Stimulated activated CD4-positive, alpha-beta T cell treated with anti-CD3 and anti-CD28 coated beads, Interleukin-12 subunit alpha, Interleukin-12 subunit beta, amount 100 ng/mL, for 24 hours (primary cell): ENCODE measurements at regions not wholly inside any gene's neighbourhood (a gene's known extent, or its start where the extent isn't known, plus 50 kb on each side); places are given as distances from the start of the nearest gene placed in this dataset.

Experiments
- DNase-seq, 2 experiments: peaks; one replicate each; pipeline ENCODE4 v3.0.0-alpha.2; 2020; ENCODE audit warnings: low read depth in 2 of 2

DNA sequence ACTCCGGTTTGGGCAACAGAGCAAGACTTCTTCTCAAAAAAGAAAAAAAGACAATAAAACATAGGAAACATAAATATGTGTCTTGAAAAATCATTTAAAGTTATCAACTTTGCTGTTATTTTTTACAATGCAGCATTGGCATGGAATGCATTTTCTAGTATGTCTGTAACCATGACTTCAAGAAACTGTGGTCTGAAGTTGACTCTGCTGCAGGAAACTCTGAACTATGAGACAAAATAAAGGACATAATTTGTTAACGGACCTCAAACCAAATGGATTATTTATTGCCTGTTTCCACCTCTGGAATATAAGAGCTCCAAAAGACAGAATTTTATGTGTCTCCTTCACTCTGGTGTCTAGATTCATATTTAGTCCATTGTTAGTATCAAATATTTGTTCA is 79.1 kb downstream of the TRIB2 start:
- DNase-seq = no peak

DNA sequence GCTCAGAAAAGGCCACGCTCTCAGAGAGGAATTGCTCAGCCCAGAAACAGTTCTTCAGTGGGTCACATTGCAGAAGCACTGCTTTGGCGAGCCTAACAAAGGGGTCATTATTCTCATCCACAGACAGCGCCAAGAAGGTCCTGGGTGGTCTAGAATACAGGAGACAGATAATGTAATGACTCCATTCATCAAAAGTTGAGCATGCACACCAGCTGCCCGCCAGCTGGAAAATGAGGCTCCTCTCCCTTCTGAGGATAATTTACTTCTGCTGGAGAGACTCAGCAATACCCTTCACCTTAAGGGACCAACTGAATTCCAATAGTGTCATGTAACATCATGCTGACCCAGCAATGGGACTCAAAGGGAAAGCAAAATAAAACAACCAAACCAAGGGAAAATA is 79.9 kb downstream of the TRIB2 start:
- no peak for DNase-seq

DNA sequence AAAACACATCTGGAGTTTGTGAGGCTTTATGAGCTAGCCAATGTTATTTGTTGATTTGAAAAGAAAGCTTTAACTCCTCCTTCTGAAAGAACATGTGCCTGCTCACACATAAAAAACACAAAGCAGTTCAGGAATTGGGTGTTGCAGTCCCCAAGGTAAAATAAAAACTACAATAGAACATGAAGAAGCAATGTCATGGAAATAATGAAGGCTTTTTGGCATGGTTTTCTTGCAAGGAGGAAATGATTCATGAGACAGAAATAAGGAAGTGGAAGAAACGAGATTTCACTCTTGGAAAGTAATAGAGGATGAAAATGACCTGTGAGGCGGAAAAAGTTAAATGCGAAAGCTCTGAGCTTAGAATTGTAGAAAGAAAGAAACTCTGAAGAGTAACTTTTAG is 81.1 kb downstream of the TRIB2 start:
- no peak for DNase-seq

DNA sequence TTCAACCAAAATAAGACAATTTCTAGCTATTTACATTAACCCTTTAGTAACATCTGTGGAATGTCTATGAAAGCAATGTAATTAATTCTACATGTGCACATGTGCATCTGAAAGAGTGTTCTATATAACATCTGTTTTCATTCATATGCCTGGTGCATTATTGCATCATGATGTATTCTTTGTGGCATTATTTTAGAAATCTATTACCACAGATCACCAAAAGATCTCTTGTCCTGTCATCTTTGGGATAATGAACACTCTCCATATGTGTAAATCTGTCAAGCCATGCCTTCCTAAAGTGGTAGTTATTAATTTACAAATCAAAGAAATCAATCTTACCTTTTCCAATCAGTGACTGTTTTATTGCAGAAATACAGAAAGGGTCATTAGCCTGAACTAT is 86.9 kb downstream of the TRIB2 start:
- no peak for DNase-seq

DNA sequence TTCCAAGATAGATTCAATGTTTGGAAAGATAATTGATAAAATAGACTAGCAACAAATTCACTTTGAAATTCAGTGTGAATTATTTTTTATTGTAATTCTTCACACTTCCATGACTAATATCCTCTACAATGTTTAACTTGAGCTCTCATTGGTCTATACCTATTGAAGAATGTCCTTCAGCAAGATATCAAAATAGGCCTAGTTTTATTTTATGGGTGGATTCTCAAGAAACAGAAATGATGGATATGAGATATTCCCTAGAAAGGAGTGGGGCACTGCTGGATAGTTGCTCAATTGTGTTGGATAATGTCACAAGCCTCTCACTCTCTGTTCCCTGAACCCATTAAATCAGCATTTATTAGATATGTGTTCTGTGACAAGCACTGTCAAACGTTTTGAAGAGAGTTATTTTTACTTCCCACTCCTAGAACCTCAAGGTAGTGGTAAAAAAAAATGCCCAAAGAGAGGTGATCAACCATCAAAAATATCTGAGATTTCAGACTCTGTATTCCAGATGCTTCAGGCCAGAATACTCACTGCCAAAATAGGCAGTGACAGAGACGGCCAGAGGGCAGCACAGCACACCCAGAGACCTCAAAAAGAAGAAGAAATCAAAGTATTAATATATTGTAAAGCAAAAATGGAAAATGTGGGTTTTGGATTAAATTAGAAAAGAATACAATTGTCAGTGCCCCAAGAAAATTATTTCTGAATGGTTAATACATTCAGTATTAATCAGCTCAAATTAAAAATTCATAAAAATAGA is 87.5 kb downstream of the TRIB2 start:
- DNase-seq = no peak

DNA sequence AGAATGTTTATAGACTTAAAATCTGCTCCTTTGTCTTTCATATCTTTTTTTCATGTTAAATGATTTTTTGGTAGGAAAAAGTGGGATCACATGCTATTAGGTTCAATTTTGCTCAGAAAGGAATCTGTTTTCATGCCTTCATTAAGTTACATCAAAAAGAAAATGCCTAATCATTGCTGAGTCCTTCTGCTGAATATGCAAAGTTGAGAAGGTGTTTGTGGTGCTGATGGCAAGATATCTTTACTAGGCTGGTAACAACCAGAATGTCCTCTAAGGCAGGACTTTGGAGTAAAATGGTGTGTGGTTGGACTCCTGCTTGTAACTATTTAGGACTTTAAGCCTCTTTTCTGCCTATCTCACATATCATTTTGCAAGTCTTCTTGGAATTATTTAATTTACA is 88.3 kb downstream of the TRIB2 start:
- DNase-seq = no peak

DNA sequence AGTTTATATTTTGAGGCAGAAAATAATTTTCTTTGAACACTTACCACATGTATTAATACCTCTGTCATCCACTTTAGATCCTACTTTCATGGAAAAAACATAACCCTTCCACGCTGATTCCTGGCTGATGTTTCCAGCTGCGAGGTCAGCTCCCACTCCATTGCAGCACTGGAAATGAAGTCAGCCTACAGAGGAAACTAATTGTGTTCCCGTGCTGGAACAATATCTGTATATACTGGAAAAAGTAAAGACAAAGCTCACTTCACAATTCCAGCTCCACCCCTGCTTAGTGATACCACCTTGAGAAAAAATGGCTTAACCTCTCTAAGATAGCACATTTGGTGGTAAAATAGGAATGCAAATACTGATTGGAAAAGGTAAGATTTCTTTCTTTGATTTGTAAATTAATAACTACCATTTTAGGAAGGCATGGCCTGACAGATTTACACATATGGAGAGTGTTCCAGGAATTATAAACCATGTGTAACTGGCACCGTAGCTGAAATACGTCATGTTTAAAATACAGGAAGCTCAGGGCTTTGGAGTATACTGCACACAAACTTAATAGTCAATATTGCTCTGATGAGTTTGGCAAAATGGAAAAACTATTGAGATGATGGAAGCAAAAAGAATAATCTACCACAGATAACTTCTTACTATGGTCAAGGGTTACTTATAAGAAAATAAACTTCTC is 90.0 kb downstream of the TRIB2 start:
- DNase-seq = no peak

DNA sequence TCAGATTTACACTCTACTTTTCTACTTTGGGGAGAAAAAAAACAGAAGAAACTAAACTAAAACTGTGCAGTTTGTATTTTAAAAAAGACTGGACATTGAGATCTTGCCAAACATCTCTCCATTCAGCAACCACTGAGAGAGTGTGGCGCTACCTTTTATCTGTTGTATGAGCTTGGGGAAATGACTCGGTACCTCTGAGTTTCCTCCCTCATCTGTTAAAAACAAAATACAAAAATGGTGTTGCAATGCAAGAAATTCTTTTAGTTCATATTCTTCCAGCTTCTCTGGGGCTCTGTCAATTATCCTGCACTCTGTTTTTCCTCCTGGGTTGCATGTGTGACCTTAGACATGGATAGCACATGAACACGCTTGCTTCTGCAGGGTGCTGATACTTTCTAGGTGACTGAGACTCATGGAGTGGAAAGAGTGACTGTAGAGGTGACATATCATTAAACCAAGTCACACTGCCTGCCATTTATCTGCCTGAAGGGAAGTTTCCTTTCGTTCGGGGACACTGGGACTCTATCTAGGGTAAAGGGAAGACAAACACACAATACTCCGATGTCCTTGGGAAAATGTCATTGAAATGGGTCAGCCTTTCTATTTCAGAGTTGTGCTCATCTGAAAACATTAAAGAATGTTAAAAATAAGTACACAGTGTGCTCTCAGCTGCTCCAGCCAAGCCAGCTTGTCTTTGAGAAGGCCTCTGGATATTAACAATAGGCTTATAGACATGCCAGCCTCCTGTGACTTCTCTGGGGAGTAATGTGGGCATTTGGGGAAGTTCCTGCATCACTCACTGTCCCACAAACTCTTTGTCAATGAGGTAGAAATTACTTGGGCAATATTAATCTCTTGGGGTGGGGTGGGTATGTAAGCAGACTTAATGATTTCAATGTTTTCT is 91.4 kb downstream of the TRIB2 start:
- no peak for DNase-seq

DNA sequence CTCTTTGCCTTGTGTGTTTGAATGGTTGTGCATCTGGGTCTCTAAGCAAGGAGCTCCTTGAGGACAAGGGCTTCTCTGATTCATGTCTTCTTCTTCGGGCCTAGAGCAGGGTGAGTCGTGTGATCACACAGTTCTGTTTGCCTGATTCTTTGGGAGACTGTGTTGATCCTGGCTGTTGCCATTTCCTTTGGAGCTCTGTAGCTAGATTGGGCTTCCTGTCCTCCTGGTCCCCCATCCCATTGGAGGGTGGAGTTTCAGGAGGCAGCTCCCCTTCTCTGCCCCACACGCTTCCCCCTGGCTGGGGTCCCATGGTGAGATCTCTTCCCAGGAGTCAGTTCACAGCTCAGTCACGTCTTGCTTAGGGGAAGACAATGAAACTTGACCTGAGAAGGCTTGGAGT is 92.8 kb downstream of the TRIB2 start:
- no peak for DNase-seq

DNA sequence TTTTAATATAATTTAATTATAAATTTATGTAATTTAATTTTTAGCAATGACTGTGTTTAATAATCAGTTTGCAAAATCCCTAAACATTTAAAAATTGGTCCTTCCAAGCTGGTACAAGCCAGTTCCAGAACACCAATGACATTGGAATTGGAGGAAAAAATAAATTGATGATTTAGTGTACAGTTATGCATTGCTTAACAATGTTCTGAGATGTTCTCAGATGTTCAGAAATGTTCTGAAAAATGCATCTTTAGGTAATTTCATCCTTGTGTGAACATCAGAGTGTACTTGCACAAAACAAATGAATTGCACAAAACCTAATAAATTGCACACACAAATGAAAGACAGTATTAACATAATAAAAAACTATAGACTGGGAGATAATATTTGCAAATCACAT is 95.2 kb downstream of the TRIB2 start:
- DNase-seq = no peak

DNA sequence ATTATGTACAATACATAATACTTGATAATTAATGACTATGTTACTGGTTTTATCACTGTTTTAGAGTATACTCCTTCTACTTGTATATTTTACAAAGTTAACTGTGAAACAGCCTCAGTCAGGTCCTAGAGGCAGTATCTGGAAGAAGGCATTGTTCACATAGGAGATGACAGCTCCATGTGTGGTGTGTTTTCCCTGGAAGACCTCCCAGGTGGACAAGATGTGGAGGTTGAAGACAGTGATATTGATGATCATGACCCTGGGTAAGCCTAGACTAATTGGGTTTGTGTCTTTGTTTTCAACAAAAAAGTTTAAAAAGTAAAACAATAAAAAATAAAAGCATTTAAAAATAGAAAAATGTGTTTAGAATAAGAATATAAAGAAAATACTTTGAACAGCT is 96.4 kb downstream of the TRIB2 start:
- DNase-seq = no peak

DNA sequence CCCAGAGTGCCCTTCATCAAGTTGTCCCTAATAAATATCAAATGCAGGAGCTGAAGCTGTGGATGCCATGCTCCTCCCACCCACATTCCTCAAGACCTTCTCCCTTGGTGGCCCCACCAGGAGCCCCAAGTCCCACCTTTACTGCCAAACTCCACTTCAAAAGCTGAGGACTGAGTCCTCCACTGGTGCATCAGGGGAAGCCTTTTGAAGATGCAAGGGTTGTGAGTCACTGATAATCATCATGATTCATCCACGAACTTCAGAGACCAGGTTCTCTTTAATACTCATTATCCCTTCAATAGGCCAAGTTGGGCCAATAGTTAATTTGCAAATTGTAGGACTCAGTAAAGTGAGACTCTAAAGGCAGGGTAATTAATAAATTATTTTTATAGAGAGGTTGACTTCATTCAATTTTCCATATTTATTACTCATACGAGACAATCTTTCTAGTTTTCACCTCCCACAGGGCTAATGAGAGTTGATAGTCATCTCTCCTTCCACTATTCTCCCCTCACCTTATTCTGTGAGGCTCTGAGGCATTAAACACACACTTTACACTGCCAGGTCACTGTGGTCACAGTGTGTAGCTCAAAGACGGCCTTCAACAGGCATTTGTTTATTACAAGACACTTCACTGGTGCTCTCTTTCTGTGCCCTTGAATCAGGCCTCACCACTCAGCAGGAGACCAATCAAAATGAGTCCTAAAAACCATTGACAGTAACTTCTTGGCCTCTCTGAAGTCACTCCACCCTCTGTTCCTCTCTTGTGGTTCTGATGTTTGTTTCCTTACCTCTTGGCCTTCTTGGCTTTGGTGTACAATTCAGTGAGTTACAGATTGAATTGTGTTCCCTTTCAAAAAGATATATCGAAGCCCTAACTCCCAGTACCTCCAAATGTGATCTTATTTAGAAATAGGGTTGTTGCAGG is 99.9 kb downstream of the TRIB2 start:
- DNase-seq = no peak

DNA sequence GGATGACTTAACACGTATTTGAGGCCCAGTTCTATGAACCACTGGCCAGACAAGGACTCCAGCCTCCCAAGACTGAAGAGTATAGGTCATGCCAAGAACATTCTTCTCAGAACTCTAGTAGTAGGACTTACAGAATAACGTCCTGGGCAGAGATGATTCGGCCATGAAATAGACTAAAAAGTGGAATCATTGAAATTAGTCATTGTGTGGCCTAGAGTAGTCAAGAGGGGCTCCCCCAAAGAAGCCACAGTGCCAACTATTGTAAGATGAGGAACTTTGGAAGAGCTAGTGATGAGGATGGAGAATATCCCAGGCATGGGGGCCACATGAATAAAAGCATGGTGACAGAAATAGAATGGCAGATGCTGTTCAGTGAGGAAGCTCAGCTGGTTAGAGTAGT is 101.1 kb downstream of the TRIB2 start:
- no peak for DNase-seq

DNA sequence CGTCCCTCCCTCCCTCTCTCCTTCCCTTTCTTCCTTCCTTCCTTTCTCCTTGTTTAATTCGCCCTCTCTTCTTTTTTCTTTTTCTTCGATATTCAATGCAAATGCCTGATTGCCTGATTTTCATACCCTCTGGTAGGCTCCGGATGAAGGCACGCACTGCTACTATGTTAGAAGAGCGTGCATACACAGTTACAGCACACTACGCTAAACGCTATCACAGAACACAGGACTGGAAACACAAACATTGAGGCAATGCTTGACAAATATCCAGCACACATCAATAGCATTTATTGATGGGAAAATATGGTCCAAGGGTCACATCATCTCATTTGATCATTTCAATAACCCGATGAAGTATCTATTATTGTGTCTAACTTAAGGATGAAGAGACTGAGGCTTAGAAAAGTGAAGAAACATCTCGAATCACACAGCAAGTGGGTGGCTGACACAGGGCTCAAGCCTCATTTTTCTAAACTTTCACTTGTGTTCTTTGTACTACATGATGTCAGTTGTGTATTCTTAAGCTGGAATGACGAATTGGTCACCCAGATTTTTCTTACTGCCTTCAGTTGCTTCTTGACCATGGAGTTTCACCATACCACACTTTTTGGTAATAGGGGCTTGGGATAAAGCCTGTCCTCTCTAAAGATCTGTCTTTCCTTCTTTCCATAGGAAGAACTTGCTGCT is 101.8 kb downstream of the TRIB2 start:
- DNase-seq = no peak

DNA sequence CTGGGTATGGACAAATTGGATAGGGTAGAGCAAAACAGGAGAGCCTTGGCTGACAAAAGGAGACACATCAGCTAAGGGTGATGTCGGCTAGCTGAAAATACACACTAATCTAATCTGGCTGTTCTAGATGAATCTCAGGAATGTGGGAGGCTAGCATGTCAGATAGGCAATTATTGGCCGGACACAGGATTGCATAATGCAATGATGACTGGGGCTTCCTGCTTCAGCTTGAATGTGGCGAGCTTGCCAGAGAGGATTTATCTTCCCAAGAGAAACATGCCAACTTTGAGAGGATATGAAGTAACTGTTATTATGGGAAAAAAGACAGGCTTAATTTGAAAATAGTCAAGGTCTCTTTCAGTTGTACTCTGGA is 102.4 kb downstream of the TRIB2 start:
- no peak for DNase-seq

DNA sequence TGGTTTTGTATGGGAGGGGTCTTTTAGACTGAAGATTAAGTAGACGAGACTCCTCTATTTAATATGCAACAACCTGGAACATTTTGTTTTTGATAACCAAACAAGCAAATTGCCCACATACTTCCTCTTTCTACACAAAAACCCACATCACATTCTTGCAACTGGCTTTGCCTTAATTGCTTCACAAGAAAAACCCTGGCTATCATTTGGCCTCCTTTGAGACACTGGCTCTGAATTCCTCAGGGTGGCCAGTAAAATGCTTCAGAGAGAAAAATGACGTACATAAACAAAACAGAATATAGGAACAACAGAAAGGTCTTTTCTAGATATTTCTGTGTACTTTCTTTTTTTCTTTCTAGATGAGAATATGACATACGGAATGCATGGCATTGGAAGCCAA is 103.0 kb downstream of the TRIB2 start:
- DNase-seq = no peak

DNA sequence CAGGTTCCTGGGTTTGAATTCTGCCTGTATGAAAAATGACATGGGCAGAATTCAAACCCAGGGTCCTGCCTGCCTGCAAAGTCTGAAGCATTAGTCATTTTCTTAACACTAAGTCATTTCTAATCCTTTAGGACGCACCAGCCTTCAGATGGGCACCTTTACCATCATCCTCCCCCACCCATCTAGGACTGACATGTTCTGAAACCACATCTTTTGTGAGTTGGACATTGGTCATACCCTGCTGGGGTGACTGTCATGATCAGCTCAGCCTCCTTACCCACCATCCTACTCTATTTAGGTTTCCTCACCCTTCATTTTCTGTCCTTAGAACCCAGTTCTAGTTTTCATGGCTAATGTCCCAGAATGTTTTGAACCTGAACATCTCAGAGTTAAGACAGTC is 104.9 kb downstream of the TRIB2 start:
- DNase-seq = no peak

DNA sequence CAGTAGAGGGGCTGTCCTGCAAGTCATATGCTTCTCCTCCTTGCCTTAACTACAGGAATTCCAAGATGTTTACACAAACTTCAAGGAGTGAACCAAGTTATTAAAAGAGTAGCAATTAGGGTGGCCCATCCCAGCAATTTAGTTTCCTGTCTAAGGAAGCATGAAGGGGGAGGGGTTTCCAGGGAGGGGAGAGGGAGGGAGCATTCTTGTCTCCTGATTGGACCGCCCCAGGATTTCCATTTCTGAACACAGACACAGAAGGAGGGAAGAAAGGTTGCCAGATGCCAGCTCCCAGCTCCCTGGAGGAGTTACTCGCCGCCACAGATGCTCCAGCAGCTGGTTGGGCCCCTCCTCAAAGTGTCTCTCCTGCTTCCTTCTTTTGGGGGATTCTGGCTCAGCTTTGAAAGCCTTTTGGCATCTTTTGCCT is 107.6 kb downstream of the TRIB2 start:
- no peak for DNase-seq

DNA sequence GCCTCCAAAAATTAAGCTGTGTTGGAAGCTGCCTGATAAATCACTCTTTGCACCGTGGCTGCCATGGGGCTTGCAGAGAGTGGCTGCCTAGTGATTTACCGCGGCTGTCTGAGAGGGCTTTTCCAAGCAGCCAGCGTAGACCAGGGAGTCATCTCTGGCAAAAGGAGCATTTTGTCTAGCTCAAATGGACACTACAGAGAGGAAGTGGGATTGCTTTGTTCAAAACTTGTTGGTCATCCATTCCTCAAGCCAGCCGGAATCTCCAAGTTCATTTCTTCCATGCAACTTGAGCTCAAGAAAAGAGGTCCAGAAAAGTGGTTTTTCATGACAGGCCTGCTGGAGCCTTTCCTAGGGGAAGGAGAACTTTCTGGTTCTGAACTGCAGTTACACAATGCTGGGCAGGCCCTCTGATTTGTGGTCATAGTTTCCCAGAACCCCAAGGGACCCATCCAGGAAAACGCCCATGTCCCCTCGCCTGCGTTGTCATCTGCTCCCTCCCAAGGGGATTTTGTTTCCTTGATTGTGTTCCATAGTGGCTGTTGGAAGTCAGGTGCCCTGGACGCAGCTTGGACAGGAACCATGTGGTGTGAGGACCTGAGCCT is 108.1 kb downstream of the TRIB2 start:
- no peak for DNase-seq

DNA sequence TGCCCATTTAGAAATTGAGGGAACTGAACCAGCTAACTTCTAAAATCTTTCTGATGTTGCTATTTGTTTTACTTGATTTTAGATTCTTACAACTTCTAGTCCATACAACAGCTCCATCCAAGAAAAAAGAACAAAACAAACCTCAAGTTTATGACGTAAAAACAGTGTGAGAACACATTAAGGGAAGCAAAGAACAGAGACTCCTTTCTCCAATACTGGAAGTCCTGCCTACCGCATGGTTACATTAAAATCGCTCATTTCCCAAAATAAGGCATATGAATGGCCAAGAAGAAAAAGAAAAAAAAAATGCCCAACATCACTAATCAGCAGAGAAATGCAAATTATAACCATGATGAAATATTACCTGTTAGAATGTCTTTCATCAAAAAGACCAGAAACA is 110.0 kb downstream of the TRIB2 start:
- no peak for DNase-seq

DNA sequence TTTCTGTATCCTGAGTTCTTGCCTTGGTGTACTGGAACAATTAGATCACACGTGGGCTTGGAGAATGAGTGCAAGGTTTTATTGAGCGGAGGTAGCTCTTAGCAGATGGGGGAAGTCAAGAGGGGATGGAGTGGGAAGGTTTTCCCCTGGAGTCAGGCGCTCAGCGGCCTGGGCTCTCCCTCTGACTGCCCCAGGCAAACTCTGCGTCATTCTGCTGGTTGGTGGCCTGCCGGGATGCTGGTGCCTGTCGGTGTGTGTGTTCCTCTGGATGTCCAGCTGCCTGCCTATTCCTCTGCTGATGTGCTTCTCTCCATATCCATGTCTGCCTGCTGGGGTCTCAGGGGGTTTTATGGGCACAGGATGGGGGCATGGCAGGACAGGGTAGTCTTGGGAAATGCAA is 111.0 kb downstream of the TRIB2 start:
- no peak for DNase-seq
